Mucosa of gallbladder (tissue), 1 donor: ENCODE measurements at regions not wholly inside any gene's neighbourhood (a gene's known extent, or its start where the extent isn't known, plus 50 kb on each side); places are given as distances from the start of the nearest gene placed in this dataset.
"Not testable (repeated sequence)": the region's sequence is repeated elsewhere in the genome, so short reads cannot be mapped to it uniquely, and the experiment has no call there.

ENCODE experiments used
- DNase-seq: peaks from one replicate; pipeline ENCODE4 v3.0.0-alpha.2; 2020; ENCODE audit warnings: low spot score
- donor health status: DM: no; HTN: no; CAD: no.

GRCh38 chr13:110008816-110009215, 222.4 kb upstream of the IRS2 start:
- DNase-seq: no peak

- DNase-seq: no peak
These were observed 219.9 kb upstream of the IRS2 start for GRCh38 chr13:110006304-110006703.

- DNase-seq: no peak
These were observed 219.2 kb upstream of the IRS2 start for GRCh38 chr13:110005563-110005962.

DNA sequence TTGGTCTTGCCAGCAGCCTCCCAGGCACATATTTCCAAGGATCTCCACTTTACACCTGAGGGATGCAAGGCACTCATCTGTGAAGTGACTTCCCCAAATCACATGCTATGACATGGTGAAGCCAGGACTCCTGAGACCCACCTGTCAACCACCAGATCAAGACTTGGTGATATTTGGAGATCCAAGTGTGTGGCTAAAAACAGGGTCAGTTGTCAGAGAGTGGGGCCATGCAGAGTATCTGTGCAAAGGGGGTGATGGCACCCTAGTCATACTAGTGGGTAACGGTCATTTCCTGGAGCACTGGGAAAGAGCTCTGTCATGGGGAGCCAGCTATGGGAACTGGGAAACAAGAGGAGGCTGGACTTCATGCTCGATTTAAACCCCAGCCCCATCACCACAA, 218.4 kb upstream of the IRS2 start:
- DNase-seq: no peak

GRCh38 chr13:110001670-110002275, 215.4 kb upstream of the IRS2 start:
- DNase-seq: no peak

- DNase-seq: no peak
These were observed 214.4 kb upstream of the IRS2 start for GRCh38 chr13:110000534-110001345.

DNA sequence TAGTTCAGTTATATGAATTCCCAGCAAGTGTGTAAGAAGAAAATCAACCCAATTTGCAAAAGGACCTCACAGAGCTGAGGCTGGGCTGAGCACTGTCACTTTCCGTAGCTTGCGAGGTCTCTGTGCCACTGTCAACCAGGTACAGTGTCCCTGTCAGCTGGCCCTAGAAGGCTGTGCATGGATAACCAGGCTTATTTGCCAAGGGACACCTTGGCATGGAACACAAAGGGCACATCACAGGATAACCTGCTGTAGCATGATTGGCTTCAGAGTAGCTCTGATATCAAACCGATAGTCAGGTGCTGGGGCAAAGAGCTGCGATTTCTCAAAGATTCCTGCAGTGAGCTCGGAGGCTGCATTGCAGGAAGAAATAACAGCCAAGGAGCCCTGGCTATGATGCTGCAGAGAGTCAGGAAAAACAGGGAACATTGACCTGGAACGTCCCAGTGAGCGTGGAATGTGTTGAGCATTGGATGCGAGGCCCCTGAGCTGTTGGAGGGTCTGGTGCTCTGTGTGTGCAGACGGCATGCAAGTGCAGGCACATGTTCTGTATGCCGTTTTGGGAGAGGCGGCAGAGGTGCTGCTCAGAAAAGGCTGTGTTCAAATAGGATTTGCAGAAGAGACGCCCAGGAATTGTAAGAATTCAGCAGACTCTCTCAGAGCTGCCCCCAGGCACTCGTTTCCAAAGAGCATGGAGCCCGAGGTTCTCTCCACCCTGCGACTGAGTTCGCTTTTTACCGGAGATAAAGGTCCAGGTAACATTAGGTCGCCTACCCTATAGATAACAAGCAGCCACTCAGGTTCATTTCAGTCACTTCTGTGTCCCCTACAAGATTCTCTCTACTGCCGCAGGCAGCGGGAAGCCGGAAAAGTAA, 213.5 kb upstream of the IRS2 start:
- no peak for DNase-seq

DNA sequence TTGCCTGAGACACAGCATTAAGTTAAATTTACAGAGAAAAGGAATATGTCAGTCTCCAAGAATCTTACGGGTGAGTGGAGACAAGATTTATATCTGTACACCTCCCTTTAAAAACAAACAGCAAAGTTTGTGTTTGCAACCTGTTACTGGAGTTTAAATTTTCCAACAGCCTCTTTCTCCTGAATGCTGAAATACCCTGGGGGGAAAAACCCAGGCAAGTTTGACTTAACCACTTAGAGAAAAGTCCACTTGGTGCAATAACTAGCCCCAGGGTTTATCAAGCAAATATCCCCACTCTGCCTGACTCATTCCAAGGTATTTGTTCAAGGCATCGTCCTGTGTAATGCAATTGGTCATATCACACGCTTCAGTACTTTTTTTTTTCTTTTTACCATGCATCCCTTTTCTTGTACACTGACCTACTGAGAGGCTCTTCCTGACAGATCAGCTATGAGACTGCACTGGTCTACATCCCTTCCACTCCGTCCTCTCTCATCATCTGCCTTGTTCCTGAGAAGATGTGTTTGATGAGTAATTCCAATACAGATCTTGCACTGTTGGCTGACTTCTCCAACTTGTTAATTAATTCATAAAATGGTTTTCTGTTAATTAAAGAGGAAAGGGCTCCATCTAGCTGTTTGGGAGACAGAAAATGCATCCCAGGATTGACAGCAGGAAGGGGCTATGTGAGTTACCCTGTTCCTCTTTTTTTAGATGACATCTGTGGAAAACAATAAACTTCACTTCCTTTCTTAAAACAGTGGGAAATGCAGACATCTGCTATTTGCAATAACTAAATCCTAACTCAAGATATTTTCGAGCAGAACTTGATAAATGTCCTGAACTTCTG, 212.5 kb upstream of the IRS2 start:
- DNase-seq: no peak

- DNase-seq: no peak
These were observed 211.7 kb upstream of the IRS2 start for GRCh38 chr13:109998037-109998436.

- not testable (repeated sequence) for DNase-seq
These were observed 210.7 kb upstream of the IRS2 start for GRCh38 chr13:109997056-109997595.

DNA sequence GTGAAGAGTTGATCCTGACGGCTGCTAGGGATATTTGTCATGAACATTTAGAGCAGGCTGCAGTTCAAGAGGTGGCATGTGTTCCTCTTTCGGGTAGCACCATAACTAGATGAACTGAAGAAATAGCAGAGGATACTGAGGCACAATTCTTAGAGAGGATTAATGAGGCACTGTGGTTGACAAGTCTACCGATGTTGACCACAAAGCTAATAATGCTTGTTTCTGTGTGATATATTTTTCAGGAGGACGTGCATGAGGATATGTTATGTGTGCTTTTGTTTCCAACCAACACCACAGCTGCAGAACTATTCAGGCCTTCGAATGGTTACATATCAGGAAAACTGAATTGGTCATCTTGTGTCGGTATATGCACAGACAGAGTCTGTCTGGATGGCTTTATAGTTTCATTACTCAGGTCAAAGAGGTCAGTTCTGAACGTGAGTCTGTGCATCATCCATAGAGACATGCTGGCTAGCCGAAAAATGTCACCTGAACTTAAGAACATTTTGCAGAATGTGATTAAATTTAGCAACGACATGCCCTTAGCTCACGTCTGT, 210.1 kb upstream of the IRS2 start:
- DNase-seq: no peak

DNA sequence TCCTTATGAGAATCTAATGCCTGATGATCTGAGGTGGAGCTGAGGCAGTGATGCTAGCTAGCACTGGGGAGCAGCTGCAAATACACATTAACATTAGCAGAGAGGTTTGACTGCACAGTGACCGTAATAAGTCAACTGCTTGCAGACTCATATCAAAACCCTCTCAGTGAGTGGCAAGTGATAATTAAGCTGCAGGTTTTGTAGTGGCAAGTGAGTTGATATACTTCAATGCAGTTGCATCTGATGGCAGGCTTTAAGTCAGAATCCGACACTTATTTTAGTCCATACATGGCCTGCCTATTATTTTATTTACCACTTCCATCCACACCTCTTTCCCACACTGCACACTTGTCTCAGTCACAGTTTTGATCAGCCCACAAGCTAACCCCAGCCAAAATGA, 209.2 kb upstream of the IRS2 start:
- no peak for DNase-seq

- no peak for DNase-seq
These were observed 203.9 kb upstream of the IRS2 start for GRCh38 chr13:109990296-109990695.

- no peak for DNase-seq
These were observed 203.3 kb upstream of the IRS2 start for GRCh38 chr13:109989686-109990085.

GRCh38 chr13:109989155-109989554, 202.8 kb upstream of the IRS2 start:
- no peak for DNase-seq

DNA sequence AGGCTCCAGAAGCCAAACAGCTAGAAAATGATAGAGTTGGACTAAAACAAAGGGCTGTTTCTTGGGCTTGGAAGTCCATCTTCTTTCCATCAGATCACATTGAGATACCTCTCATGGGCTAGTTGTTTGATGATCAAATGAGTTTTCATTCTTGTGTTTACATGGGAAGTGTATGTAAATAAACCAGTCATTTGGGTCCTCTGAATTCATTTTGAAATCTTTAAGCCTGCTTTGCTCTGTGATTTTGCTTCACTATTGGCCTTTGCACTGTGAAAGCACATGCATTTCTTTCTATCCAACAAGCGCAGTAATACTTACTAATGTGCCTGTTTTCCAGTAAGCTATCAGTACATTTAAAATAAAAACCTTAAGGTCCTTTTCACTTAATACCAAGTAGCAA, 200.5 kb upstream of the IRS2 start:
- DNase-seq: no peak

DNA sequence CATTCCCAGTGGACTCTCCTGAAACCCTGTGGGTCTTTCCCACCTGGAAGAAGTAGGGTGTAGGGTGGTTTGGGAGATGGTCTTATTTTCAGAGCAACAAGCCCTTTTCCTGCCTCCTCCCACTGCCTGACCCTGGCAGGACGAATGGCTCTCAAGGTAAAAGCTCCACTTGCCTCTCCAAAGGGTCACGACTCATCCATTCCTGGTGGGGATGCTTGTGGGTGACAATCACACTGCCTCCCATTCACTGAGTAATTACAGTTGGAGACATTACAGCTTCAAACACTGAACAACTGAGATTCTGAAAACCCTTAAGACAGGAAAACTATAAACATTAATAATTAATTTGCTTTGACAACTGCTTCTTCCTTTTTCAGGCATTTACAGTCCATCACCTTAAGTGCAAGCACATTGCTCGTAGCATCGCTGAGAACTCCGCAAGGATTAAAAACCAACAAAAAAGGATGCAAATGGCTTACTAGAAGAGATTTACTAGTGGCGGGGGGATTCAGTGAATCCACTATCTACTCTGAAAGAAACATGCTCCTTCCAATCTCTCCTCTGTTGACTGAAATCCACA, 199.6 kb upstream of the IRS2 start:
- no peak for DNase-seq

- DNase-seq: no peak
These were observed 197.1 kb upstream of the IRS2 start for GRCh38 chr13:109983447-109983846.

- DNase-seq: no peak
These were observed 194.6 kb upstream of the IRS2 start for GRCh38 chr13:109981000-109981399.

GRCh38 chr13:109979676-109980075, 193.3 kb upstream of the IRS2 start:
- DNase-seq: not testable (repeated sequence)

DNA sequence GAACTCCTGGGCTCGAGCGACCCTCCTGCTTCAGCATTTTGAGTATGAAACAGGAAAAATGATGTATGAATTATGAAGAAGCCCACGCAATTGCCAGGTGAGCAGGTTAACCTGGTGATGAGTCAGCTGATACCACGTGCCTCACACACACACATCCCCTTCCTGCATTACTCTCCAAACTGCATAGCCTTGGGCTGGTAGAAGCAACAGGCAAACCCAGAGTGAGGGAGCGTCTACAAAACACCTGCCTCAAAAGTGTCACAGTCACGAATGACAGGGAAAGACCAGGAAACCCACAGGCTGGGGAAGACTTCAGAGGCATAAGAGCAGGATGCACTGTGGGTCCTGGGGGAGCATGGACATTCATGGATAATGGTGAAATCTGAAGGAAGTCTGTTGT, 192.8 kb upstream of the IRS2 start:
- no peak for DNase-seq
